ENCODE measurements at regions not wholly inside any gene's neighbourhood (a gene's known extent, or its start where the extent isn't known, plus 50 kb on each side); places are given as distances from the start of the nearest gene placed in this dataset.

DNA sequence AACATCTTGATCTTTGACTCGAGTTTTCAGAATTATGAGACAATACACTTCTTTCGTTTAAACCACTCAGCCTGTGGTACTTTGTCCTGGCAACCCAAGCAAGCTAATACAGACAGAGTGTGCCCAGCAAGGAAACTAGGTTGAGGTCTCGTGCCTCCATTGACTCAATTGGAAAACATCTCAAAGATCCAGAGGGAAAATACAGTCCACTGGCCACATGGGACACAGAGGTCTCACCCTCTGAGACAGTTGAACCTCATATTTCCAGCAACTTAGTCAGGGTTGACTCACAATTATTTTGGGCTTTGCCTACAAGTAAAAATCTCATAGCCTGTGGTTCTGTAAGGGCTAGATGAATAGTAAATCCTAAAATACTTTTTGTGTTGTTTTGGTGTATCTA, 631.5 kb downstream of the MTRR start:
- Histone ChIP-seq H3K4me1 (no peaks in the 10 kb centered on the region), H3K36me3 (no peaks in the 10 kb centered on the region), H3K27me3 (no peaks in the 10 kb centered on the region), H3K9me3 (peaks cover 10% of the 10 kb centered on the region in 2 donors), H3K4me3 (no peak overlapping the region), H3K27ac (no peak overlapping the region)
- TF ChIP-seq POLR2A (IDR thresholded peaks at IDR 0.05) (no peak), POLR2AphosphoS5 (IDR thresholded peaks at IDR 0.05) (no peak), EP300 (IDR thresholded peaks at IDR 0.05; ENCODE audit: low read depth) (no peak), CTCF (IDR thresholded peaks at IDR 0.05) (no peak)
- 57 to 69% methylated on average over 2 to 3 of the region's 3 CpGs for WGBS, 2 donors (ENCODE audit: low coverage in 1 of 2)
- DNase-seq: no peak
- in situ Hi-C loops (cut with MboI; ENCODE audit: low pct_ligation_motif_present in 1 of 4, low pct_unique_long_range_greater_than_20kb in 1 of 4, low sequenced_read_pairs in 3 of 4): no loop called here
- intact Hi-C loops (cut with DNase I; ENCODE audit: low total_unique reads): no loop called here

DNA sequence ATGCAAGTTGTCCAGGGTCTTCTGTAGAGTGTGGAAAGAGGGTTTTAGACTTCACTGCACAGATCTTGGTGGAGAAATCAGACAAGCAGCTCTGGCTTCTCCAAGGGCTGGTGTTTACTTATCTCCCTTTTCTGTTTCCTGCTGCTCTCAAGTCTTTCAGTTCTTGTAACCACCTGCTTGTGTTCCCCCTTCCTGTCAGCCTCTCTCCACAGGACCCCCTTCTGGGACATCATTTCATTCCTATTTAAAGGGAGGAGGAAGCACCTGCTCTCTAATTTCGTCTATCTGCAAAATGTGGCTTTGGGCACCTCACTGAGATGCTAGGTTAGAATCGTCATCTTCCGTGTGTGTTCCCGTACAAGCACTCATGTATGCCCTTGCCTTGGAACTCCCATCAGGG, 636.2 kb downstream of the MTRR start:
- Histone ChIP-seq H3K9me3 (no peaks in the 10 kb centered on the region), H3K36me3 (no peaks in the 10 kb centered on the region), H3K27ac (no peak overlapping the region), H3K4me3 (no peak overlapping the region), H3K27me3 (no peaks in the 10 kb centered on the region), H3K4me1 (no peaks in the 10 kb centered on the region)
- in situ Hi-C loops (cut with MboI; ENCODE audit: low pct_ligation_motif_present in 1 of 4, low pct_unique_long_range_greater_than_20kb in 1 of 4, low sequenced_read_pairs in 3 of 4): no loop called here
- no peak for TF ChIP-seq POLR2A (IDR thresholded peaks at IDR 0.05)
- no peak for TF ChIP-seq POLR2AphosphoS5 (IDR thresholded peaks at IDR 0.05)
- no peak for TF ChIP-seq EP300 (IDR thresholded peaks at IDR 0.05; ENCODE audit: low read depth)
- no peak for TF ChIP-seq CTCF (IDR thresholded peaks at IDR 0.05)
- intact Hi-C loops (cut with DNase I; ENCODE audit: low total_unique reads): no loop called here
- 62% methylated on average over 4 of the region's 4 CpGs; no CpG with 5 or more reads in 1 of the 2 donors for WGBS, 2 donors (ENCODE audit: low coverage in 1 of 2)
- no peak for DNase-seq

- no peak for TF ChIP-seq EP300 (IDR thresholded peaks at IDR 0.05; ENCODE audit: low read depth)
- TF ChIP-seq POLR2A (IDR thresholded peaks at IDR 0.05): no peak
- TF ChIP-seq CTCF (IDR thresholded peaks at IDR 0.05): no peak
- TF ChIP-seq POLR2AphosphoS5 (IDR thresholded peaks at IDR 0.05): no peak
- Histone ChIP-seq H3K27me3 (no peaks in the 10 kb centered on the region), H3K4me1 (no peaks in the 10 kb centered on the region), H3K4me3 (no peak overlapping the region), H3K36me3 (no peaks in the 10 kb centered on the region), H3K9me3 (no peaks in the 10 kb centered on the region), H3K27ac (no peak overlapping the region)
- in situ Hi-C loops (cut with MboI; ENCODE audit: low pct_ligation_motif_present in 1 of 4, low pct_unique_long_range_greater_than_20kb in 1 of 4, low sequenced_read_pairs in 3 of 4) (no loop called here), intact Hi-C loops (cut with DNase I; ENCODE audit: low total_unique reads) (no loop called here)
- no peak for DNase-seq
Observed at GRCh38 chr5:8508231-8508630, 639.3 kb downstream of the MTRR start.

DNA sequence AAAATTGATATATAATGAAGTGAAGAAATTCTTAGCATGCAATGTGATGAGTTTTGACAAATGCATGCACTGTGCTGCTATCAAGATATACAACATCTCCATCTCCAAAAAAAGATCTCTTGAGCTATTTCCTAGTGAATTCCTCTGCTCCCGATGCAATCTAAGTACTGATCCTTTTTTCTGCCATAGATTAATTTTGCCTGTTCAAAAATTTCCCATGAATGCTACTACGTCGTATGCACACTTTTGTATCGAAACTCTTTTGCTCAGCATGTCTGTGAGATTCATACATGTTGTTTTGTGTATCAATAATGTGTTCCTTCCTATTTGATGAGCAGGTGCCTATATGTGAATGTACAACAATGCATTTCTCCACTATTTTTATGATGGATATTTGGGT, 647.4 kb downstream of the MTRR start:
- TF ChIP-seq POLR2A (IDR thresholded peaks at IDR 0.05) (no peak), EP300 (IDR thresholded peaks at IDR 0.05; ENCODE audit: low read depth) (no peak), POLR2AphosphoS5 (IDR thresholded peaks at IDR 0.05) (no peak), CTCF (IDR thresholded peaks at IDR 0.05) (no peak)
- Histone ChIP-seq H3K27ac (no peak overlapping the region), H3K27me3 (no peaks in the 10 kb centered on the region), H3K4me1 (no peaks in the 10 kb centered on the region), H3K4me3 (no peak overlapping the region), H3K36me3 (no peaks in the 10 kb centered on the region), H3K9me3 (no peaks in the 10 kb centered on the region)
- 90 to 91% methylated on average over 4 of the region's 4 CpGs for WGBS, 2 donors (ENCODE audit: low coverage in 1 of 2)
- in situ Hi-C loops (cut with MboI; ENCODE audit: low pct_ligation_motif_present in 1 of 4, low pct_unique_long_range_greater_than_20kb in 1 of 4, low sequenced_read_pairs in 3 of 4) (no loop called here), intact Hi-C loops (cut with DNase I; ENCODE audit: low total_unique reads) (no loop called here)
- no peak for DNase-seq

Data from transverse colon (tissue), 4 donors.